GM19035 (cell line): ENCODE measurements at regions not wholly inside any gene's neighbourhood (a gene's known extent, or its start where the extent isn't known, plus 50 kb on each side); places are given as distances from the start of the nearest gene placed in this dataset.
"Not testable (repeated sequence)": the region's sequence is repeated elsewhere in the genome, so short reads cannot be mapped to it uniquely, and the experiment has no call there.

Experiments used
- ATAC-seq: cut with Tn5 transposase; IDR thresholded peaks from one replicate; pipeline ENCODE4 v1.9.1; 2021; ENCODE audit not compliant: unreplicated experiment

GRCh38 chr10:36457751-36458150, 667.6 kb upstream of the ANKRD30A start:
- ATAC-seq, result no peak

GRCh38 chr10:36455526-36456133, 669.8 kb upstream of the ANKRD30A start:
- no peak for ATAC-seq

GRCh38 chr10:36452851-36453250, 672.5 kb upstream of the ANKRD30A start:
- ATAC-seq, result no peak

- ATAC-seq, result no peak
Observed at GRCh38 chr10:36451391-36451970, 673.9 kb upstream of the ANKRD30A start.

GRCh38 chr10:36450380-36450779, 675.0 kb upstream of the ANKRD30A start:
- no peak for ATAC-seq

- no peak for ATAC-seq
Observed at GRCh38 chr10:36448760-36449691, 676.4 kb upstream of the ANKRD30A start.

- no peak for ATAC-seq
Observed at GRCh38 chr10:36446881-36447280, 678.5 kb upstream of the ANKRD30A start.

GRCh38 chr10:36443233-36443632, 682.2 kb upstream of the ANKRD30A start:
- ATAC-seq, result no peak

- ATAC-seq, result no peak
Observed at GRCh38 chr10:36441557-36441956, 683.8 kb upstream of the ANKRD30A start.

- no peak for ATAC-seq
Observed at GRCh38 chr10:36440539-36440938, 684.9 kb upstream of the ANKRD30A start.

- ATAC-seq, result no peak
Observed at GRCh38 chr10:36437367-36437766, 688.0 kb upstream of the ANKRD30A start.

GRCh38 chr10:36428507-36428906, 696.9 kb upstream of the ANKRD30A start:
- no peak for ATAC-seq

- no peak for ATAC-seq
Observed at GRCh38 chr10:36425131-36425797, 700.1 kb upstream of the ANKRD30A start.

GRCh38 chr10:36424502-36424901, 700.9 kb upstream of the ANKRD30A start:
- no peak for ATAC-seq

- no peak for ATAC-seq
Observed at GRCh38 chr10:36423821-36424248, 701.6 kb upstream of the ANKRD30A start.

- no peak for ATAC-seq
Observed at GRCh38 chr10:36421992-36422391, 703.4 kb upstream of the ANKRD30A start.

- no peak for ATAC-seq
Observed at GRCh38 chr10:36416513-36416912, 708.9 kb upstream of the ANKRD30A start.

GRCh38 chr10:36412942-36413341, 712.5 kb upstream of the ANKRD30A start:
- ATAC-seq, result no peak

- not testable (repeated sequence) for ATAC-seq
Observed at GRCh38 chr10:36400238-36400637, 725.2 kb upstream of the ANKRD30A start.

GRCh38 chr10:36393801-36394200, 731.6 kb upstream of the ANKRD30A start:
- no peak for ATAC-seq

GRCh38 chr10:36391405-36391804, 734.0 kb upstream of the ANKRD30A start:
- ATAC-seq, result no peak
